Activated T-cell treated with anti-CD3 and anti-CD28 coated beads, Interleukin-2, amount 50 U/mL, for 4 hours (primary cell): ENCODE measurements at regions not wholly inside any gene's neighbourhood (a gene's known extent, or its start where the extent isn't known, plus 50 kb on each side); places are given as distances from the start of the nearest gene placed in this dataset.

ENCODE experiments used
- ATAC-seq, 2 donors: fragments of 200-7000 bp; cut with Tn5 transposase; one replicate each; pipeline ENCODE4 v1.10.0; 2021
- DNase-seq: peaks from one replicate; pipeline ENCODE4 v3.0.0-alpha.2; 2020
- H3K27me3 Mint-ChIP-seq: one replicate; pipeline ENCODE4 v1.8.0; 2021; ENCODE audit warnings: low read depth, mixed read lengths
- H3K36me3 Mint-ChIP-seq: one replicate; pipeline ENCODE4 v1.8.0; 2022; ENCODE audit warnings: mixed read lengths; ENCODE audit not compliant: insufficient read depth
- H3K4me1 Mint-ChIP-seq: one replicate; pipeline ENCODE4 v1.8.0; 2021; ENCODE audit warnings: low read depth, mixed read lengths
- H3K4me3 Mint-ChIP-seq: one replicate; pipeline ENCODE4 v1.8.0; 2021; ENCODE audit warnings: mild to moderate bottlenecking, moderate library complexity, mixed read lengths
- H3K9me3 Mint-ChIP-seq: one replicate; pipeline ENCODE4 v1.8.0; 2021; ENCODE audit warnings: mixed read lengths

DNA sequence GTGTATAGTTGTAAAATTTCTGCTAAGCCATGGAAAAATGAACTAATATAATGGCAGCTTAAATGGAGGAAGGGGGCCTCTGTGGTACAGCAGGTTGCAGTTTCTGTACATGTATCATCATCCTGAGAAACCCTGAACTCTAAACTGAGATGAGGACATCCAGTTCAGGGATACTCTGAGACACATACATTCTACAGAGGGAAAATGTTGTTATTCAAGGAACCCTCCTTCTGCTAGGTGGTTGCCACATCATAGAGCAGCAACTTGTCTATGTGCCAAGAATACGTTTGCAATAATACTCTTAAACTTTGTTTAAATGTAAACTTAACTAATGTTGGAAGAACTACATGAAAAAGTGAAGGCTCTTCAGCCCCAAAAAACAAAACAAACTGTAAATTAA, 1310.8 kb upstream of the WWC1 start:
- Mint-ChIP-seq H3K4me3 (no peak overlapping the region), H3K36me3 (no peaks in the 10 kb centered on the region), H3K9me3 (no peaks in the 10 kb centered on the region), H3K4me1 (no peaks in the 10 kb centered on the region), H3K27me3 (peaks cover 4% of the 10 kb centered on the region)
- ATAC-seq (no peak), DNase-seq (no peak)

DNA sequence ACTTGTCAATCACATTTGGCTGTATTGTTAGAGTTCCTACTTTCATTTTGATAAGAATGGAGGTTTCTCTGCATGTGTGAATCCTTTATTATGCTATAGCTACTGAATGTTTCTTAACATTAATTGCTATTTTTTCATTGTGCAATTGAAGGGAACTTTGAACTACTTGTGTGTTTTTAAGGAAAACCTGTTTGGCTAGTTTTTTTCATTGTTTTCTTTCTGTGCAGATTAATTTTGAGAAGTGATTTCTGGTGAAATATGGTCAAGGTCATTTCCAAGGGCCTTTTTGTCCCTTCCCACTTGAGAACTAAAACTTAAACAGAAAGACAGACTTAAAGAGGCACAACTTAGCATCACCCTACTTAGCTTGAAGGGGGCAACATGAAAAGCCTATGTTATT, 1309.2 kb upstream of the WWC1 start:
- Mint-ChIP-seq H3K4me3 (no peak overlapping the region), H3K36me3 (no peaks in the 10 kb centered on the region), H3K27me3 (peaks cover 4% of the 10 kb centered on the region), H3K9me3 (no peaks in the 10 kb centered on the region), H3K4me1 (no peaks in the 10 kb centered on the region)
- no peak for DNase-seq
- no peak for ATAC-seq

DNA sequence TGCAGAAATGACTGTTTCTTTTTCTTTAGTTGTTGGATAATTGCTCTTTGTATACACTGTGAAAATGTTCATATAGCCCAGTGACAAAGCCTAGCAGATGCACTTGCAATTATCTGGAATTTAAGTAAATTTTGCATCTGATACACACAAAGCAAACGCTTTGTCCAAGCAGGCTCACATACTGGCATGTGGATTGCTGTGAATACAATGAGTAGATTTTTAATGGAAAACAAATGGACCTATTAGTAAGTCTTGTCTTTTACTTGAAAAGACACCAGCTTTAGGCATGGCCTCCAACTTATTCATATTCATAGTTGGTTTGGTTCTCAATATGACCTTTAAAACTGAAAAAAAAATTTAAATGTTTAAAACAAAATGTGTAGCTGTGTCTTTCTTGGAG, 1299.8 kb upstream of the WWC1 start:
- Mint-ChIP-seq H3K4me3 (no peak overlapping the region), H3K4me1 (no peaks in the 10 kb centered on the region), H3K36me3 (no peaks in the 10 kb centered on the region), H3K9me3 (peaks cover 12% of the 10 kb centered on the region), H3K27me3 (no peaks in the 10 kb centered on the region)
- no peak for DNase-seq
- no peak for ATAC-seq

- DNase-seq (no peak), ATAC-seq (no peak)
- no peaks in the 10 kb centered on the region for H3K4me1 Mint-ChIP-seq
- H3K36me3 Mint-ChIP-seq: no peaks in the 10 kb centered on the region
- peaks cover 12% of the 10 kb centered on the region for H3K9me3 Mint-ChIP-seq
- H3K4me3 Mint-ChIP-seq: no peak overlapping the region
- H3K27me3 Mint-ChIP-seq: no peaks in the 10 kb centered on the region
Measured at GRCh38 chr5:166992108-166992507, 1299.3 kb upstream of the WWC1 start.

DNA sequence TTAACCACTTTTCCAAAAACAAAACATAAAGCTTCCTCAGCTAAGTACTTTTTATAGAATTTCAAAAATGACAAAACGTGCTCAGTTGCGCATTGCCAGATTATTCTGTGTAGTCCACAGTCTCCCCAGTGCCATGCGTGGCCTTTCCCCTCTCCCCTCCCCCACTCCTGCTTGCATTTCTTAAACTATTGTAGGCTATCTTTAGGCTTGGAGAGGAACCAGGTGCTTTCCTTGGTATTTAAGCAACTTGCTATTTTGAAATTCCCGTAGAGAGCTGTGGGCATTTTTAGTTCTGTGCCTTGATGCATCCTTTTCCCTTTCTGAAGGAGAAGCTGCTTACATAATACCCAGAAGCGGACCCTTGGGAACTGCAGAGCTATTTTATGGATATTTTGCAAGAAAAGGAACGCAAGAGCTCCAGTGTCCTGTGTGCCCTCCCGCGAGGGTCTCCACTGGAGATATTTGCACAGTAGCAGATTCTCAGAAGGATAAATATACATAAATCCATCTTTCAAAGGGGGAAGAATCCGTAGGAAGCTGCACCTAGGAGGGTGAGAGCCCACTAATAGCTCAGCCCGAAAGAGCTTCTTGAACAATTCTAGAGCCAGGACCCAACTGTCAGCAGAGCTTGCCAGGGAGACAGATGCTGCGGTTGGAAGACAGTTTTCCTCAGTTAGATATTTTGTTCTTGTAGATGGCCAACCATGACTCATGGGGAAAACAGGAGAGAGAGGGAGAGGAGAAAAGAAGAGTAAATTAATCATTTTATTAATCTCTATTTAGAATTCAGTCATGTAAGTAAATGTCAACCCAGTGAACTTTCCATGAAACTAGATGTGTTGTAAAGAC, 1298.3 kb upstream of the WWC1 start:
- Mint-ChIP-seq H3K9me3 (peaks cover 12% of the 10 kb centered on the region), H3K4me3 (no peak overlapping the region), H3K36me3 (no peaks in the 10 kb centered on the region), H3K27me3 (no peaks in the 10 kb centered on the region), H3K4me1 (no peaks in the 10 kb centered on the region)
- ATAC-seq (no peak), DNase-seq (no peak)

GRCh38 chr5:166994226-166994625, 1297.2 kb upstream of the WWC1 start:
- Mint-ChIP-seq H3K36me3 (no peaks in the 10 kb centered on the region), H3K4me1 (no peaks in the 10 kb centered on the region), H3K4me3 (no peak overlapping the region), H3K27me3 (no peaks in the 10 kb centered on the region), H3K9me3 (peaks cover 12% of the 10 kb centered on the region)
- ATAC-seq: no peak
- no peak for DNase-seq

GRCh38 chr5:167001246-167001645, 1290.2 kb upstream of the WWC1 start:
- no peak for ATAC-seq
- H3K4me3 Mint-ChIP-seq: no peak overlapping the region
- no peaks in the 10 kb centered on the region for H3K4me1 Mint-ChIP-seq
- H3K9me3 Mint-ChIP-seq: peaks cover 7% of the 10 kb centered on the region
- no peak for DNase-seq
- no peaks in the 10 kb centered on the region for H3K27me3 Mint-ChIP-seq
- no peaks in the 10 kb centered on the region for H3K36me3 Mint-ChIP-seq

- no peaks in the 10 kb centered on the region for H3K4me1 Mint-ChIP-seq
- no peak for ATAC-seq
- H3K4me3 Mint-ChIP-seq: no peak overlapping the region
- H3K9me3 Mint-ChIP-seq: peaks cover 12% of the 10 kb centered on the region
- H3K36me3 Mint-ChIP-seq: no peaks in the 10 kb centered on the region
- DNase-seq: no peak
- H3K27me3 Mint-ChIP-seq: no peaks in the 10 kb centered on the region
Measured at GRCh38 chr5:167008705-167009104, 1282.7 kb upstream of the WWC1 start.

DNA sequence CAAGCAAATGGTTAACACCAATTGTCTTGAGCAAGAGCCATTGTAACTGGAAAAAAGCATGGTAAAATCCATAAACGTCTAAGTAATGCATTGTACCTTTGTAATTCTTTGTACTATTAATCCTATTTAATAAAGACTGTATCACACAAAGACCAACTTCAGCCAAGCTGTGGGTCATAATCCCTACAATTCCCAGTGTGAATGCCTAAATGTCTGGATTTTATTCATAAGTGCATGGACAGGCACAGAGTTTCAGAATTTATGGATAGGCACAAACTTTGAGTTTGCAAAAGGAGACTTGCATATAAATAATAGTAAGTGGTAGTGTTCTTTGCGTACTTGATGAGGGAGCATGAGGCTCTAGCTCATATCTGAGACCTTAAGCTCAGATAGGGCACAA, 1280.2 kb upstream of the WWC1 start:
- H3K4me1 Mint-ChIP-seq: no peaks in the 10 kb centered on the region
- H3K4me3 Mint-ChIP-seq: no peak overlapping the region
- ATAC-seq (no peak), DNase-seq (no peak)
- H3K9me3 Mint-ChIP-seq: peaks cover 9% of the 10 kb centered on the region
- H3K36me3 Mint-ChIP-seq: no peaks in the 10 kb centered on the region
- no peaks in the 10 kb centered on the region for H3K27me3 Mint-ChIP-seq

- no peak for ATAC-seq
- no peaks in the 10 kb centered on the region for H3K4me1 Mint-ChIP-seq
- H3K9me3 Mint-ChIP-seq: peaks cover 9% of the 10 kb centered on the region
- H3K27me3 Mint-ChIP-seq: no peaks in the 10 kb centered on the region
- H3K36me3 Mint-ChIP-seq: no peaks in the 10 kb centered on the region
- no peak overlapping the region for H3K4me3 Mint-ChIP-seq
- no peak for DNase-seq
Measured at GRCh38 chr5:167012123-167013034, 1279.1 kb upstream of the WWC1 start.

- H3K27me3 Mint-ChIP-seq: no peaks in the 10 kb centered on the region
- DNase-seq (no peak), ATAC-seq (no peak)
- H3K9me3 Mint-ChIP-seq: peaks cover 11% of the 10 kb centered on the region
- no peaks in the 10 kb centered on the region for H3K36me3 Mint-ChIP-seq
- H3K4me3 Mint-ChIP-seq: no peak overlapping the region
- no peaks in the 10 kb centered on the region for H3K4me1 Mint-ChIP-seq
Measured at GRCh38 chr5:167014401-167015056, 1276.9 kb upstream of the WWC1 start.

GRCh38 chr5:167020418-167020817, 1271.0 kb upstream of the WWC1 start:
- no peak for DNase-seq
- Mint-ChIP-seq H3K4me1 (no peaks in the 10 kb centered on the region), H3K4me3 (no peak overlapping the region), H3K27me3 (no peaks in the 10 kb centered on the region), H3K36me3 (no peaks in the 10 kb centered on the region), H3K9me3 (peaks cover 10% of the 10 kb centered on the region)
- no peak for ATAC-seq

DNA sequence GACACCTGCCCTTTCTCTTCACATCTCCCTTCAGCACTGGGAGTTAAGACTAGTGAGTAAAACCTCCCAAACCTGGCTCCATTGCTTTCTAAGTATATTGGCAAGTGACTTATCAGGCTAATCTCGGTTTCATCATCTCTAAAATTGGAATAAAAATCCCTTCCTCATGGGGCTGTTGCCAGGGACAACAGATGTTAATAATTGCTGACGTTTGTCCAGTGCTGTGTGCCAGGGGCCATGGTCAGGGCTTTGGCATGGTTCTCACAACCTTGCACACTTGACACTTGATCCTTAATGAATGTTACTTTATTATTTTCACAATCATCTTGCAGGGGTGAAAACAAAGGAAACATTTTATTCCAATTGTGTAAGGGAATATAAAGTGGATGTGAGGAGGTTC, 1262.0 kb upstream of the WWC1 start:
- Mint-ChIP-seq H3K36me3 (no peaks in the 10 kb centered on the region), H3K9me3 (peaks cover 3% of the 10 kb centered on the region), H3K4me1 (no peaks in the 10 kb centered on the region), H3K4me3 (no peak overlapping the region), H3K27me3 (no peaks in the 10 kb centered on the region)
- ATAC-seq (no peak), DNase-seq (no peak)

DNA sequence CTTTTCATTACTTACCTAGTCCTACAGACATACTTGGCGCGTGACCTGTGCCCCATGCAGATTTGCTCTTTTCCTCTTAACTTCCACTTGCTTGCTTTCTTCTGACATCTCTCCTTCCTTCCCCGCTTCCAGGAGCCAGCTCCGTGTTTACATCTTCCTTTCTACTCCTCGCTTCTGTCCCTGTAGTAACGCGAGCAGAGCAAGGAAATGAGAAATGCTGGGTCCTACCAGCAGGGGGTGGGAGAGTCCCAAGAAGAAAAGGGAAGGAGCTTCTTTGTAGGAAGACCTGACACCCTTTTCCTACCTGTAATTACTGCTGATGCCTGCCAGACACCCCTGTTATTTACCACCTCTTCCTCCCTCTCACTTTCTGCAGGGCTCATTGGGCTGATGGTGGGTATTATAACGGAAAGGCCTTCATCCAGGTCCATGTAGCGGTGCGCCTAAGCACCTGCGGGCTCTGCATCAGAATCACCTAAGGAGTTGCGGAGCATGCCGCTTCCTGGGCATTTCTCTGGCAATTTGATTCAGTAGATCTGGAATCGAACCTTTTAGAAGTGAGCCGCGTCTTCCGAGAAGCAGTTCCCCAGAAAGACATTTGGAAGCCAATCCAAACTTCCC, 1260.8 kb upstream of the WWC1 start:
- H3K9me3 Mint-ChIP-seq: peaks cover 3% of the 10 kb centered on the region

More for the DNA sequence above, 1260.8 kb upstream of the WWC1 start:
- H3K27me3 Mint-ChIP-seq: no peaks in the 10 kb centered on the region
- H3K4me1 Mint-ChIP-seq: no peaks in the 10 kb centered on the region
- DNase-seq (no peak), ATAC-seq (no peak)
- H3K36me3 Mint-ChIP-seq: no peaks in the 10 kb centered on the region
- H3K4me3 Mint-ChIP-seq: no peak overlapping the region
